ENCODE measurements at regions not wholly inside any gene's neighbourhood (a gene's known extent, or its start where the extent isn't known, plus 50 kb on each side); places are given as distances from the start of the nearest gene placed in this dataset.

GRCh38 chr19:27750391-27751043, 1462.4 kb downstream of the UQCRFS1 start:
- Histone ChIP-seq H3K4me3 (replicated peaks; ENCODE audit: insufficient read depth, low read length) (no peak overlapping the region), H3K27ac (replicated peaks) (no peak overlapping the region), H3K27me3 (ENCODE audit: insufficient read depth, poor library complexity, severe bottlenecking) (no peaks in the 10 kb centered on the region)
- TF ChIP-seq SPI1 (IDR thresholded peaks at IDR 0.05; ENCODE audit: borderline replicate concordance, low read depth) (no peak), POLR2AphosphoS5 (IDR thresholded peaks at IDR 0.05; ENCODE audit: low read depth) (no peak), CTCF (IDR thresholded peaks at IDR 0.05; ENCODE audit: insufficient read depth, low read length) (no peak), GABPA (IDR thresholded peaks at IDR 0.05; ENCODE audit: low read depth) (no peak), REST (IDR thresholded peaks at IDR 0.05; ENCODE audit: insufficient replicate concordance, low read depth) (no peak)
- DNase-seq (ENCODE audit: low read depth in 1 of 2, low spot score in 1 of 2) = no peak

- TF ChIP-seq REST (IDR thresholded peaks at IDR 0.05; ENCODE audit: insufficient replicate concordance, low read depth) (no peak), POLR2AphosphoS5 (IDR thresholded peaks at IDR 0.05; ENCODE audit: low read depth) (no peak), GABPA (IDR thresholded peaks at IDR 0.05; ENCODE audit: low read depth) (no peak), CTCF (IDR thresholded peaks at IDR 0.05; ENCODE audit: insufficient read depth, low read length) (no peak), SPI1 (IDR thresholded peaks at IDR 0.05; ENCODE audit: borderline replicate concordance, low read depth) (no peak)
- H3K4me3 ChIP-seq (replicated peaks; ENCODE audit: insufficient read depth, low read length) = no peak overlapping the region
- DNase-seq (ENCODE audit: low read depth in 1 of 2, low spot score in 1 of 2) = no peak
- H3K27ac ChIP-seq (replicated peaks) = no peak overlapping the region
- no peaks in the 10 kb centered on the region for H3K27me3 ChIP-seq (ENCODE audit: insufficient read depth, poor library complexity, severe bottlenecking)
Observed at GRCh38 chr19:27748551-27749152, 1464.3 kb downstream of the UQCRFS1 start.

GRCh38 chr19:27746691-27747380, 1466.1 kb downstream of the UQCRFS1 start:
- H3K27ac ChIP-seq (replicated peaks) = no peak overlapping the region
- H3K4me3 ChIP-seq (replicated peaks; ENCODE audit: insufficient read depth, low read length) = no peak overlapping the region
- DNase-seq (ENCODE audit: low read depth in 1 of 2, low spot score in 1 of 2) = no peak
- H3K27me3 ChIP-seq (ENCODE audit: insufficient read depth, poor library complexity, severe bottlenecking) = no peaks in the 10 kb centered on the region
- TF ChIP-seq REST (IDR thresholded peaks at IDR 0.05; ENCODE audit: insufficient replicate concordance, low read depth) (no peak), POLR2AphosphoS5 (IDR thresholded peaks at IDR 0.05; ENCODE audit: low read depth) (no peak), CTCF (IDR thresholded peaks at IDR 0.05; ENCODE audit: insufficient read depth, low read length) (no peak), SPI1 (IDR thresholded peaks at IDR 0.05; ENCODE audit: borderline replicate concordance, low read depth) (no peak), GABPA (IDR thresholded peaks at IDR 0.05; ENCODE audit: low read depth) (no peak)
